ENCODE measurements at regions not wholly inside any gene's neighbourhood (a gene's known extent, or its start where the extent isn't known, plus 50 kb on each side); places are given as distances from the start of the nearest gene placed in this dataset.

GRCh38 chr3:161555320-161555719 lies 58.7 kb downstream of the OTOL1 start:
- DNase-seq (ENCODE audit: low read depth in 4 of 4, low spot score in 3 of 4): no peak

- no peak for DNase-seq (ENCODE audit: low read depth in 4 of 4, low spot score in 3 of 4)
Observed at GRCh38 chr3:161556533-161556932, 59.9 kb downstream of the OTOL1 start.

- no peak for DNase-seq (ENCODE audit: low read depth in 4 of 4, low spot score in 3 of 4)
Observed at GRCh38 chr3:161556941-161557340, 60.3 kb downstream of the OTOL1 start.

- DNase-seq (ENCODE audit: low read depth in 4 of 4, low spot score in 3 of 4): no peak
Observed at GRCh38 chr3:161557445-161558150, 61.0 kb downstream of the OTOL1 start.

GRCh38 chr3:161558236-161558635 lies 61.6 kb downstream of the OTOL1 start:
- no peak for DNase-seq (ENCODE audit: low read depth in 4 of 4, low spot score in 3 of 4)

- peak in 2 of 4 donors; percentile 22 to 37 for DNase-seq (ENCODE audit: low read depth in 4 of 4, low spot score in 3 of 4)
Observed at GRCh38 chr3:161559177-161559998, 62.8 kb downstream of the OTOL1 start.

- DNase-seq (ENCODE audit: low read depth in 4 of 4, low spot score in 3 of 4): peak in 3 of 4 donors; percentile 30 to 43 (median 31)
Observed at GRCh38 chr3:161560008-161560637, 63.5 kb downstream of the OTOL1 start.

- no peak for DNase-seq (ENCODE audit: low read depth in 4 of 4, low spot score in 3 of 4)
Observed at GRCh38 chr3:161567577-161568361, 71.2 kb downstream of the OTOL1 start.

- no peak for DNase-seq (ENCODE audit: low read depth in 4 of 4, low spot score in 3 of 4)
Observed at GRCh38 chr3:161568671-161569070, 72.1 kb downstream of the OTOL1 start.

- DNase-seq (ENCODE audit: low read depth in 4 of 4, low spot score in 3 of 4): no peak
Observed at GRCh38 chr3:161571951-161572350, 75.3 kb downstream of the OTOL1 start.

GRCh38 chr3:161573136-161573535 lies 76.5 kb downstream of the OTOL1 start:
- DNase-seq (ENCODE audit: low read depth in 4 of 4, low spot score in 3 of 4): no peak

GRCh38 chr3:161575901-161576300 lies 79.3 kb downstream of the OTOL1 start:
- no peak for DNase-seq (ENCODE audit: low read depth in 4 of 4, low spot score in 3 of 4)

- DNase-seq (ENCODE audit: low read depth in 4 of 4, low spot score in 3 of 4): no peak
Observed at GRCh38 chr3:161576311-161576710, 79.7 kb downstream of the OTOL1 start.

- DNase-seq (ENCODE audit: low read depth in 4 of 4, low spot score in 3 of 4): peak in 1 of 4 donors; percentile 6
Observed at GRCh38 chr3:161576714-161577510, 80.3 kb downstream of the OTOL1 start.

- no peak for DNase-seq (ENCODE audit: low read depth in 4 of 4, low spot score in 3 of 4)
Observed at GRCh38 chr3:161577662-161578061, 81.1 kb downstream of the OTOL1 start.

- no peak for DNase-seq (ENCODE audit: low read depth in 4 of 4, low spot score in 3 of 4)
Observed at GRCh38 chr3:161579395-161580126, 83.0 kb downstream of the OTOL1 start.

GRCh38 chr3:161585922-161586321 lies 89.3 kb downstream of the OTOL1 start:
- no peak for DNase-seq (ENCODE audit: low read depth in 4 of 4, low spot score in 3 of 4)

GRCh38 chr3:161586556-161587235 lies 90.1 kb downstream of the OTOL1 start:
- no peak for DNase-seq (ENCODE audit: low read depth in 4 of 4, low spot score in 3 of 4)

GRCh38 chr3:161598639-161599038 lies 102.0 kb downstream of the OTOL1 start:
- DNase-seq (ENCODE audit: low read depth in 4 of 4, low spot score in 3 of 4): no peak

All from left renal pelvis (tissue), 4 donors.